WTC11 (cell line): ENCODE measurements at regions not wholly inside any gene's neighbourhood (a gene's known extent, or its start where the extent isn't known, plus 50 kb on each side); places are given as distances from the start of the nearest gene placed in this dataset.
A peak's percentile ranks its signal among the peaks of the same experiment; 100 is the strongest.

Experiments used
- ATAC-seq: fragments of 200-7000 bp; cut with Tn5 transposase; 2 replicates; pipeline ENCODE4 v1.10.0; 2021; ENCODE audit warnings: mild to moderate bottlenecking, moderate library complexity
- CTCF ChIA-PET: fragments of 300-600 bp; sonication (Branson Sonifier 250); formaldehyde crosslinking; loops from one replicate; lab custom pipeline; 2021; ENCODE audit warnings: antibody characterized with exemption; lab: Charles Lee
- POLR2A ChIA-PET: fragments of 350-600 bp; sonication (Branson Sonifier 250); formaldehyde crosslinking; loops from one replicate; lab custom pipeline; 2021; ENCODE audit warnings: antibody characterized with exemption; lab: Charles Lee
- DNase-seq: peaks from one replicate; pipeline ENCODE4 v3.0.0; 2021; ENCODE audit warnings: low spot score
- H3K27ac Mint-ChIP-seq: 2 replicates; pipeline ENCODE4 v1.8.0; 2021; ENCODE audit warnings: mixed read lengths
- H3K27me3 Mint-ChIP-seq: 2 replicates; pipeline ENCODE4 v1.8.0; 2021; ENCODE audit warnings: low read depth, mild to moderate bottlenecking, moderate library complexity, mixed read lengths
- H3K36me3 Mint-ChIP-seq: 2 replicates; pipeline ENCODE4 v1.8.0; 2021; ENCODE audit warnings: mixed read lengths
- H3K4me1 Mint-ChIP-seq: 2 replicates; pipeline ENCODE4 v1.8.0; 2022; ENCODE audit warnings: mixed read lengths
- H3K4me3 Mint-ChIP-seq: 2 replicates; pipeline ENCODE4 v1.8.0; 2021; ENCODE audit warnings: mild to moderate bottlenecking, moderate library complexity, mixed read lengths
- H3K9me3 Mint-ChIP-seq: 2 replicates; pipeline ENCODE4 v1.8.0; 2021; ENCODE audit warnings: mixed read lengths
- AR ChIP-seq: fragments of 250-450 bp; sonication (Bioruptor Pico); IDR thresholded peaks from 2 replicates; pipeline ENCODE4 v1.9.0; 2021; ENCODE audit warnings: mild to moderate bottlenecking
- ATF2 ChIP-seq: sonication (generic); formaldehyde crosslinking; IDR thresholded peaks from 2 replicates; pipeline ENCODE4 v1.8.1; 2022; ENCODE audit warnings: low read depth, missing genetic modification reagents, borderline replicate concordance
- ESRRA ChIP-seq: sonication (generic); formaldehyde crosslinking; IDR thresholded peaks from 2 replicates; pipeline ENCODE4 v1.8.1; 2022; ENCODE audit warnings: mild to moderate bottlenecking, missing genetic modification reagents, borderline replicate concordance
- ETV6 ChIP-seq: sonication (generic); formaldehyde crosslinking; IDR thresholded peaks from 2 replicates; pipeline ENCODE4 v1.8.1; 2022; ENCODE audit warnings: mild to moderate bottlenecking, missing genetic modification reagents
- FOXP1 ChIP-seq: sonication (generic); formaldehyde crosslinking; IDR thresholded peaks from 2 replicates; pipeline ENCODE4 v1.8.0; 2022; ENCODE audit warnings: missing genetic modification reagents, mild to moderate bottlenecking, moderate library complexity, borderline replicate concordance
- NFYB ChIP-seq: sonication (generic); formaldehyde crosslinking; conservative IDR thresholded peaks from 2 replicates; pipeline ENCODE4 v1.8.0; 2022; ENCODE audit warnings: low read depth, missing genetic modification reagents
- SMAD4 ChIP-seq: sonication (generic); formaldehyde crosslinking; IDR thresholded peaks from 2 replicates; pipeline ENCODE4 v1.8.0; 2022; ENCODE audit warnings: mild to moderate bottlenecking, missing genetic modification reagents
- ZNF121 ChIP-seq: sonication (generic); formaldehyde crosslinking; IDR thresholded peaks from 2 replicates; pipeline ENCODE4 v1.8.0; 2023; ENCODE audit warnings: missing genetic modification reagents
- ZNF423 ChIP-seq: fragments of 250-450 bp; sonication (Bioruptor Pico); IDR thresholded peaks from 2 replicates; pipeline ENCODE4 v2.1.2; 2022; ENCODE audit warnings: mild to moderate bottlenecking, moderate library complexity
- ZNF532 ChIP-seq: fragments of 250-450 bp; sonication (Bioruptor Pico); IDR thresholded peaks from 2 replicates; pipeline ENCODE4 v1.9.0; 2021; ENCODE audit warnings: mild to moderate bottlenecking, borderline replicate concordance
- ZSCAN18 ChIP-seq: fragments of 250-450 bp; sonication (Bioruptor Pico); IDR thresholded peaks from 2 replicates; pipeline ENCODE4 v2.1.2; 2022; ENCODE audit warnings: mild to moderate bottlenecking, moderate library complexity

GRCh38 chr2:43136011-43136799 is 90.2 kb downstream of the ZFP36L2 start:
- H3K36me3 Mint-ChIP-seq = no peaks in the 10 kb centered on the region
- H3K27ac Mint-ChIP-seq = no peak overlapping the region
- TF ChIP-seq ZNF121 (0 out of 2 replicates have a peak, but pooled peaks have one; percentile 32), ETV6 (CRISPR knock-in tag) (no peak), ZNF423 (no peak), ZNF532 (no peak), ESRRA (CRISPR knock-in tag) (no peak)
- peaks cover 51% of the 10 kb centered on the region for H3K4me1 Mint-ChIP-seq
- DNase-seq (no peak), ATAC-seq (no peak)
- no peak overlapping the region for H3K4me3 Mint-ChIP-seq
- ChIA-PET POLR2A (interaction anchor here (0.6 kb wide), 1 partner anchor 202 kb away, joined by 3 read pairs; no protein-coding TSS in a partner anchor), CTCF (interaction anchor here (0.5 to 5.3 kb wide), 9 partner anchors 9 to 661 kb away, joined by 3 to 31 read pairs (median 3); partner anchors contain the start of gene ZFP36L2)
- H3K27me3 Mint-ChIP-seq = no peaks in the 10 kb centered on the region
- no peaks in the 10 kb centered on the region for H3K9me3 Mint-ChIP-seq

- H3K36me3 Mint-ChIP-seq = no peaks in the 10 kb centered on the region
- H3K4me3 Mint-ChIP-seq = no peak overlapping the region
- no peak for DNase-seq
- H3K9me3 Mint-ChIP-seq = no peaks in the 10 kb centered on the region
- 0 out of 2 replicates have a peak overlapping the region, but pooled peaks have one; percentile 36 for H3K27ac Mint-ChIP-seq
- H3K27me3 Mint-ChIP-seq = no peaks in the 10 kb centered on the region
- POLR2A ChIA-PET = no interaction called here
- TF ChIP-seq NFYB (CRISPR knock-in tag) (no peak), SMAD4 (CRISPR knock-in tag) (no peak), ATF2 (no peak), AR (CRISPR knock-in tag) (no peak), ZSCAN18 (CRISPR knock-in tag) (no peak), FOXP1 (no peak)
- TF ChIP-seq, all 79 proteins: peak for 0
- CTCF ChIA-PET = interaction anchor here (0.5 to 5.3 kb wide), 12 partner anchors 9 to 660 kb away, joined by 3 to 31 read pairs (median 4); partner anchors contain the start of gene ZFP36L2
- peaks cover 51% of the 10 kb centered on the region for H3K4me1 Mint-ChIP-seq
- peak; percentile 36 for ATAC-seq
Observed at GRCh38 chr2:43135583-43135982, 90.8 kb downstream of the ZFP36L2 start.
